ENCODE measurements at regions not wholly inside any gene's neighbourhood (a gene's known extent, or its start where the extent isn't known, plus 50 kb on each side); places are given as distances from the start of the nearest gene placed in this dataset.
"Not testable (repeated sequence)": the region's sequence is repeated elsewhere in the genome, so short reads cannot be mapped to it uniquely, and the experiment has no call there.

DNA sequence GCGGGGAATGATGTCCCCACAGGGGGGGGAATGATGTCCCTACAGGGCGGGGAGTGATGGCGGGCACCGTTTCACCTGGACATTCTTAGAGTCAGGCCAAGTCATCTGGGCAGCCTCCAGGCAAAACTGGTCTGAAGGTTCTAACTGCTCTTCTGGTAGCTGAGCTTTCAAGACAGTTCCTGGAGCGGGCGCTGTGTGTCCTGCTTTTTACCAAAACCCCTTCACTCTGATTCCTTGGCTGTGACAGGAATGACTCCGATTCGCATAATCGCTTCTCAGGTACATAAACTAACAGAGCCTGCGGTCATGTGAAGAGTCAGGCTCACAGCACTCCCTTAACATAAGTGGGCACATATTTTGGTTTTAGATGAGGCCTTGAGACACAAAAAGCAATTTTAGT, 836.0 kb downstream of the TRIML1 start:
- TF ChIP-seq POLR2A (IDR thresholded peaks at IDR 0.05): no peak
- TF ChIP-seq, protein P1, sequence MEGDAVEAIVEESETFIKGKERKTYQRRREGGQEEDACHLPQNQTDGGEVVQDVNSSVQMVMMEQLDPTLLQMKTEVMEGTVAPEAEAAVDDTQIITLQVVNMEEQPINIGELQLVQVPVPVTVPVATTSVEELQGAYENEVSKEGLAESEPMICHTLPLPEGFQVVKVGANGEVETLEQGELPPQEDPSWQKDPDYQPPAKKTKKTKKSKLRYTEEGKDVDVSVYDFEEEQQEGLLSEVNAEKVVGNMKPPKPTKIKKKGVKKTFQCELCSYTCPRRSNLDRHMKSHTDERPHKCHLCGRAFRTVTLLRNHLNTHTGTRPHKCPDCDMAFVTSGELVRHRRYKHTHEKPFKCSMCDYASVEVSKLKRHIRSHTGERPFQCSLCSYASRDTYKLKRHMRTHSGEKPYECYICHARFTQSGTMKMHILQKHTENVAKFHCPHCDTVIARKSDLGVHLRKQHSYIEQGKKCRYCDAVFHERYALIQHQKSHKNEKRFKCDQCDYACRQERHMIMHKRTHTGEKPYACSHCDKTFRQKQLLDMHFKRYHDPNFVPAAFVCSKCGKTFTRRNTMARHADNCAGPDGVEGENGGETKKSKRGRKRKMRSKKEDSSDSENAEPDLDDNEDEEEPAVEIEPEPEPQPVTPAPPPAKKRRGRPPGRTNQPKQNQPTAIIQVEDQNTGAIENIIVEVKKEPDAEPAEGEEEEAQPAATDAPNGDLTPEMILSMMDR (IDR thresholded peaks at IDR 0.05): no peak
- WGBS, 2 donors: 95 to 100% methylated on average over 7 to 9 of the region's 10 CpGs

DNA sequence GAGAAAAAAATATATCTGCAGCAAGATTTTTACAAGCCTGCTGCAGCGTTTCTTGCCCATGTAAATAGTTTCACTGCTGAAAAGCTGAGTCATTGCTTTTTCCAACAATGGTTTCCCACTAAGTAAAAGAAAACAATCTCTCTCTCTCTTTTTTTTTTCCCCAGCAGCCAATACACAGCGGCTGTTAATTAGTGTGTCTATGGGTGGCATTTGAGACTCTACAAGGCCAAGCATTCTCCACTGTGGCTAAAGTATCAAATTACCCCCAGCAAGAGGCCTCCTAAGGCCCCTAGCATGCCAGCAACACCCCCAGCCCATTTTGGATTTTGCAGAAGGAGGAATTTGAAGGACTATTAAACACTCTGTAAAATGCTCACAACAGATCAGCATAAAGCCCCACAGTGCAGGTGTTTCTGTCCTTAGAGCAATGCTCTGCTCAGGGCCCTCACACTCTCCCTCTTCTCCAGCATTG, 837.4 kb downstream of the TRIML1 start:
- WGBS, 2 donors: 14 to 17% methylated on average over 2 of the region's 2 CpGs
- TF ChIP-seq POLR2A (IDR thresholded peaks at IDR 0.05): no peak
- TF ChIP-seq, protein P1 (IDR thresholded peaks at IDR 0.05): no peak
- intact Hi-C loops (cut with DNase I; ENCODE audit: low total_unique reads): no loop called here
- no peak for DNase-seq (ENCODE audit: low spot score in 2 of 2)
- H3K4me3 ChIP-seq (ENCODE audit: low read depth, poor library complexity, severe bottlenecking): no peak overlapping the region

More for the DNA sequence above, 836.0 kb downstream of the TRIML1 start:
- H3K4me3 ChIP-seq (ENCODE audit: low read depth, poor library complexity, severe bottlenecking): no peak overlapping the region
- DNase-seq (ENCODE audit: low spot score in 2 of 2): no peak
- intact Hi-C loops (cut with DNase I; ENCODE audit: low total_unique reads): no loop called here

DNA sequence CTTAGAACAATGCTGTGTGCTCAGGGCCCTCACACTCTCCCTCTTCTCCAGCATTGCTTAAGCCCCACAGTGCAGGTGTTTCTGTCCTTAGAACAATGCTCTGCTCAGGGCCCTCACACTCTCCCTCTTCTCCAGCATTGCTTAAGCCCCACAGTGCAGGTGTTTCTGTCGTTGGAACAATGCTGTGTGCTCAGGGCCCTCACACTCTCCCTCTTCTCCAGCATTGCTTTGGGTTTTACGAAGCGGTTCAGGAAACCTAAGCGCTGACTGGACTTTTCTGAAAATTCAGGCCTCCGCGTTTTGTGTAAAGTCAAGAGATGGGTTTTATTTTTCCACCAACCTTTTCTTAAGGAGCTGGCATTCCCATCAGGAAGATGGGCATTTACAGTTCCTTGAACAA, 838.0 kb downstream of the TRIML1 start:
- DNase-seq (ENCODE audit: low spot score in 2 of 2); H3K4me3 ChIP-seq (ENCODE audit: low read depth, poor library complexity, severe bottlenecking); intact Hi-C loops (cut with DNase I; ENCODE audit: low total_unique reads): not testable (repeated sequence)
- 84 to 89% methylated on average over 6 of the region's 6 CpGs for WGBS, 2 donors

DNA sequence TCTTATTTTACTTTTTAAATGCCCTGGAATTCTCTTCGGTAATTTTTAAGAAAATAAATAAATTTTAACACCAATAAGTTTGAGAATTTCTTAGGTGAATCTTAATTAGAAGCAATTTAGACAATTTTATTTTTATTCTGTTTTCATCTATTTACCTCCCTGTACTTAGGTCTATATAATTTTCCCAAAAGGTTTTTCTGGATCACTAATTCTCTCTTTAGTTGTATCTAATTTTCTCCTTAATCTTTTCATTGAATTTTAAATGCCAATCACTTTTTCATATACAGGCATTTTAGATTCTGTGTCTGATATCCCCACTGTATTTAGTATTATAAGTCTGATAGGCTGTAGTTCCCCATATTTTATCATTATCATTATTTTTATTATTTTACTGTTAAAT, 845.3 kb downstream of the TRIML1 start:
- DNase-seq (ENCODE audit: low spot score in 2 of 2): no peak
- intact Hi-C loops (cut with DNase I; ENCODE audit: low total_unique reads): no loop called here
- no peak overlapping the region for H3K4me3 ChIP-seq (ENCODE audit: low read depth, poor library complexity, severe bottlenecking)

DNA sequence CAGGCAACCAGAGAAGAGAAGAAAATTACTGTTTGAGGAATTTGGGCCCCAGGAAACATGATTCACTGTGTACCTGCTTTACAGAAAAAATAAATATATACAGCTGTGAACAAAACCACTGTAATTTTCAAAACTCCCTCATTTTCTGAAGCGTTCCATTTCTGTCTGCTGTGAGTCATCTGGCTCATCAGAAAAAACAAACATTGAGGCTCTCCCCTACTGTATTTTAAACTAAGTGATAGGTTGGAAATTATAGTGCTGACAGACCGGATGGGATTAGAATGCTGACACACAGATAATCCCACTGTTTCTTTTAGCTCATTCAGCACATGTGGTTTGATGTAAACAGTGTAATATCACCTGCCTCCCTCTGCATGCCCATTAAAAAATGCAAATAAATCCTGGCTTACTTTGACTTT, 847.0 kb downstream of the TRIML1 start:
- no peak for TF ChIP-seq POLR2A (IDR thresholded peaks at IDR 0.05)
- TF ChIP-seq, protein P1 (IDR thresholded peaks at IDR 0.05): no peak
- no peak for DNase-seq (ENCODE audit: low spot score in 2 of 2)
- 39 to 53% methylated on average over 2 of the region's 2 CpGs for WGBS, 2 donors
- H3K4me3 ChIP-seq (ENCODE audit: low read depth, poor library complexity, severe bottlenecking): no peak overlapping the region
- intact Hi-C loops (cut with DNase I; ENCODE audit: low total_unique reads): no loop called here

More for the DNA sequence above, 845.3 kb downstream of the TRIML1 start:
- WGBS, 2 donors: 87 to 89% methylated on average over 1 of the region's 1 CpG
- no peak for TF ChIP-seq POLR2A (IDR thresholded peaks at IDR 0.05)
- TF ChIP-seq, protein P1 (IDR thresholded peaks at IDR 0.05): no peak

DNA sequence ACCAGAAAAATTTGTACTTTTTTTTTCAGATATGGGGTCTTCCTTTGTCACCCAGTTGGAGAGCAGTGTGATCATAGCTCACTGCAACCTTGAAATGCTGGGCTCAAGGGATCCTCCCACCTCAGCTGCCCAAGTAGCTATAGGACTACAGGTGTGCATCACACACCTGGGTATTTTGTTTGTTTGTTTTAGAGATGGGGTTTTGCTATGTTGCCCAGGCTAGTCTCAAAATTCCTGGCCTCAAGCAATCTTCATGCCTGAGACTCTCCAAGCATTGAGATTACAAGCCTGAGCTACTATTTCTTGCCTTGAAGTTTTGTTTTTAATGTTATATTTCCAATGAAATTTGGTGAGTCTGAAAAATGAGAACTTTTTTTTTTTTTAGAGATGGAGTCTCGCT, 847.8 kb downstream of the TRIML1 start:
- no peak overlapping the region for H3K4me3 ChIP-seq (ENCODE audit: low read depth, poor library complexity, severe bottlenecking)
- TF ChIP-seq, protein P1 (IDR thresholded peaks at IDR 0.05): no peak
- no peak for TF ChIP-seq POLR2A (IDR thresholded peaks at IDR 0.05)
- DNase-seq (ENCODE audit: low spot score in 2 of 2): no peak
- 100% methylated on average over 1 of the region's 1 CpG for WGBS, 2 donors
- intact Hi-C loops (cut with DNase I; ENCODE audit: low total_unique reads): no loop called here

All from lower leg skin (tissue), 4 donors.